ENCODE measurements at regions not wholly inside any gene's neighbourhood (a gene's known extent, or its start where the extent isn't known, plus 50 kb on each side); places are given as distances from the start of the nearest gene placed in this dataset.

- no peak for DNase-seq (ENCODE audit: low read depth in 3 of 3)
Measured at GRCh38 chr7:46675456-46675855, 754.4 kb upstream of the IGFBP3 start.

- DNase-seq (ENCODE audit: low read depth in 3 of 3): no peak
Measured at GRCh38 chr7:46672861-46673260, 751.8 kb upstream of the IGFBP3 start.

GRCh38 chr7:46671108-46671769 is 750.2 kb upstream of the IGFBP3 start:
- no peak for DNase-seq (ENCODE audit: low read depth in 3 of 3)

- no peak for DNase-seq (ENCODE audit: low read depth in 3 of 3)
Measured at GRCh38 chr7:46669028-46669427, 748.0 kb upstream of the IGFBP3 start.

- DNase-seq (ENCODE audit: low read depth in 3 of 3): no peak
Measured at GRCh38 chr7:46664453-46664852, 743.4 kb upstream of the IGFBP3 start.

- DNase-seq (ENCODE audit: low read depth in 3 of 3): no peak
Measured at GRCh38 chr7:46663025-46663424, 742.0 kb upstream of the IGFBP3 start.

GRCh38 chr7:46661431-46661830 is 740.4 kb upstream of the IGFBP3 start:
- DNase-seq (ENCODE audit: low read depth in 3 of 3): no peak

- DNase-seq (ENCODE audit: low read depth in 3 of 3): no peak
Measured at GRCh38 chr7:46660402-46660980, 739.4 kb upstream of the IGFBP3 start.

GRCh38 chr7:46658281-46658680 is 737.2 kb upstream of the IGFBP3 start:
- DNase-seq (ENCODE audit: low read depth in 3 of 3): no peak

GRCh38 chr7:46654546-46655443 is 733.7 kb upstream of the IGFBP3 start:
- DNase-seq (ENCODE audit: low read depth in 3 of 3): no peak

- no peak for DNase-seq (ENCODE audit: low read depth in 3 of 3)
Measured at GRCh38 chr7:46653848-46654247, 732.8 kb upstream of the IGFBP3 start.

- DNase-seq (ENCODE audit: low read depth in 3 of 3): no peak
Measured at GRCh38 chr7:46652317-46652716, 731.2 kb upstream of the IGFBP3 start.

GRCh38 chr7:46651561-46652088 is 730.6 kb upstream of the IGFBP3 start:
- DNase-seq (ENCODE audit: low read depth in 3 of 3): no peak

- no peak for DNase-seq (ENCODE audit: low read depth in 3 of 3)
Measured at GRCh38 chr7:46651070-46651469, 730.0 kb upstream of the IGFBP3 start.

GRCh38 chr7:46649876-46650275 is 728.8 kb upstream of the IGFBP3 start:
- no peak for DNase-seq (ENCODE audit: low read depth in 3 of 3)

- no peak for DNase-seq (ENCODE audit: low read depth in 3 of 3)
Measured at GRCh38 chr7:46637793-46638735, 717.0 kb upstream of the IGFBP3 start.

- DNase-seq (ENCODE audit: low read depth in 3 of 3): no peak
Measured at GRCh38 chr7:46636022-46636421, 715.0 kb upstream of the IGFBP3 start.

GRCh38 chr7:46633630-46634240 is 712.7 kb upstream of the IGFBP3 start:
- DNase-seq (ENCODE audit: low read depth in 3 of 3): no peak

GRCh38 chr7:46633200-46633599 is 712.1 kb upstream of the IGFBP3 start:
- DNase-seq (ENCODE audit: low read depth in 3 of 3): no peak

- DNase-seq (ENCODE audit: low read depth in 3 of 3): no peak
Measured at GRCh38 chr7:46630031-46630430, 709.0 kb upstream of the IGFBP3 start.

- no peak for DNase-seq (ENCODE audit: low read depth in 3 of 3)
Measured at GRCh38 chr7:46628389-46628788, 707.3 kb upstream of the IGFBP3 start.
